SJCRH30 (cell line): ENCODE measurements at regions not wholly inside any gene's neighbourhood (a gene's known extent, or its start where the extent isn't known, plus 50 kb on each side); places are given as distances from the start of the nearest gene placed in this dataset.
A peak's percentile ranks its signal among the peaks of the same experiment; 100 is the strongest.
"Not testable (repeated sequence)": the region's sequence is repeated elsewhere in the genome, so short reads cannot be mapped to it uniquely, and the experiment has no call there.

Source experiments
- DNase-seq, 2 experiments: peaks; one replicate each; pipeline ENCODE4 v3.0.0-alpha.2; 2015 to 2020
- H3K27ac ChIP-seq: fragments of 250-450 bp; sonication (Bioruptor Pico); 2 replicates; pipeline ENCODE4 v1.5.1; 2020; ENCODE audit warnings: mild to moderate bottlenecking, moderate library complexity
- H3K27me3 ChIP-seq: fragments of 250-450 bp; sonication (Bioruptor Pico); 2 replicates; pipeline ENCODE4 v1.5.1; 2020; ENCODE audit warnings: mild to moderate bottlenecking, moderate library complexity
- H3K36me3 ChIP-seq: fragments of 250-450 bp; sonication (Bioruptor Pico); 2 replicates; pipeline ENCODE4 v1.5.1; 2020; ENCODE audit warnings: mild to moderate bottlenecking, moderate library complexity
- H3K4me1 ChIP-seq: fragments of 250-450 bp; sonication (Bioruptor Pico); 2 replicates; pipeline ENCODE4 v1.5.1; 2020; ENCODE audit warnings: mild to moderate bottlenecking, moderate library complexity
- H3K4me3 ChIP-seq: fragments of 250-450 bp; sonication (Bioruptor Pico); 2 replicates; pipeline ENCODE4 v1.5.1; 2020; ENCODE audit warnings: mild to moderate bottlenecking, moderate library complexity
- H3K9me3 ChIP-seq: fragments of 250-450 bp; sonication (Bioruptor Pico); replicated peaks from 2 replicates; pipeline ENCODE4 v1.5.1; 2020; ENCODE audit warnings: mild to moderate bottlenecking, moderate library complexity

DNA sequence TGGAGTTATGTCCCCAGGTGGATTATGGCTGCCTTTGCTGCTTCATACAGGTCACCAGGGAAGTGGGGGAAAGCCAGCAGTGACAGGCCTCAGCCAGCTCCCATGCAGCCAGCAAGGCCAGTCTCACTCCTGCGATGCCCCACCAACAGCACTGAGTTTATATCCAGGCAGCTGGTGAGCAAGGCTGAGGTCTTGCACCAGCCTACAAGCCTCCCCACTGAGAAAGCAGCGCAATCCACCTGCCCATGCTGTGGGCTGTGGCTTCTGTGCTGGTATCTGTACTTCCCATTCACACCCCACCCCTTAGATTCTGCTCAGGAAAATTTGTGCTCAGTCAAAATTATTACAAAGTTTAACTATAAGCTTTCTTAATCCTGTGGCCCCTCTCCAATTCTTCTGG is 153.5 kb downstream of the HHIP start:
- DNase-seq = no peak
- Histone ChIP-seq H3K36me3 (no peaks in the 10 kb centered on the region), H3K27ac (no peak overlapping the region), H3K9me3 (no peaks in the 10 kb centered on the region), H3K27me3 (no peaks in the 10 kb centered on the region), H3K4me3 (no peak overlapping the region), H3K4me1 (no peaks in the 10 kb centered on the region)

DNA sequence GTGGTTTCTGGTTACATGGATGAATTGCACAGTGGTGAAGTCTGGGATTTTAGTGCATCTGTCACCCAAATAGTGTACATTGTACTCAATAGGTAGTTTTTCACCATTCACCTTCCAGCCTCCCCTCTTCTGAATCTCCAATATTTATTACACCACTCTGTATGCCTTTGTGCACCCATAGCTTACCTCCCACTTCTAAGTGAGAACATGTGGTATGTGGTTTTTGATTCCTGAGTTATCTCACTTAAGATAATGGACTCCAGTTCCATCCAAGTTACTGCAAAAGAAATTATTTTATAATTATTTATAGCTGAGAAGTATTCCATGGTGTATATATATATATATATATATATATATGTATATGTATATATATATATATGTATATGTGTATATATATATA is 155.8 kb downstream of the HHIP start:
- Histone ChIP-seq H3K4me1 (no peaks in the 10 kb centered on the region), H3K9me3 (no peaks in the 10 kb centered on the region), H3K4me3 (no peak overlapping the region), H3K27ac (no peak overlapping the region), H3K36me3 (no peaks in the 10 kb centered on the region), H3K27me3 (no peaks in the 10 kb centered on the region)
- no peak for DNase-seq

DNA sequence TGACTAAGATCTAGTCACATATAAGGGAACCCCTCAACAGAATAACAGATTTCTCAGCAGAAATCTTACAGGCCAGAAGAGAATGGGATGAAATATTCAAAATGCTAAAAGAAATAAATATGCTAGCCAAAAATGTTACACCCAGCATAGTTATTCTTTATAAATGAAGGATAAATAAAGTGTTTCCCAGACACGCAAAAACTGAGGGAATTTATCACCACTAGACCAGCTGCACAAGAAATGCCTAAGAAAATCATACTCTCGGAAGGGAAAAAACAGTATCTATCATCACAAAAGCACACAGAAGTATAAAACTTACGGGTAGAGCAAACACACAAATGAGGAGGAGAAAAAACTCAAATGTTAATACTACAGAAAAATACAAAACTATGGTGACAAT is 162.1 kb downstream of the HHIP start:
- H3K4me3 ChIP-seq = no peak overlapping the region
- DNase-seq = no peak
- no peaks in the 10 kb centered on the region for H3K27me3 ChIP-seq
- H3K4me1 ChIP-seq = no peaks in the 10 kb centered on the region
- no peaks in the 10 kb centered on the region for H3K36me3 ChIP-seq
- no peaks in the 10 kb centered on the region; the same call in 1 of the 2 replicates for H3K9me3 ChIP-seq
- H3K27ac ChIP-seq = no peak overlapping the region

DNA sequence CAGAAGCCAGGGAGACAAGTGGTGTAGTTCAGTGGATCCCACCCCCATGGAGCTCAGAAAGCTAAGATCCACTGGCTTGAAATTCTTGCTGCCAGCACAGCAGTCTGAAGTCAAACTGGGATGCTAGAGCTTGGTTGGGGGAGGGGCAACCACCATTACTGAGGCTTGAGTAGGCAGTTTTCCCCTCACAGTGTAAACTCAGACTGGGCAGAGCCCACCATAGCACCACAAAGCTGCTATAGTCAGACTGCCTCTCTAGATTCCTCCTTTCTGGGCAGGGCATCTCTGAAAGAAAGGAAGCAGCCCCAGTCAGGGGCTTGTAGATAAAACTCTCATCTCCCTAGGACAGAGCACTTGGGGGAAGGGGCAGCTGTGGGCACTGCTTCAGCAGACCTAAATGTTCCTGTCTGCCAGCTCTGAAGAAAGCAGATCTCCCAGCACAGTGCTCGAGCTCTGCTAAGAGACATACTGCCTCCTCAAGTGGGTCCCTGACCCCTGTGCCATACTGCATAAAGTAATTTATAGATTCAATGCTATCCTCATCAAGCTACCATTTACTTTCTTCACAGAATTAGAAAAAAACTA is 163.2 kb downstream of the HHIP start:
- H3K4me1 ChIP-seq = no peaks in the 10 kb centered on the region
- no peak overlapping the region for H3K27ac ChIP-seq
- DNase-seq = no peak

DNA sequence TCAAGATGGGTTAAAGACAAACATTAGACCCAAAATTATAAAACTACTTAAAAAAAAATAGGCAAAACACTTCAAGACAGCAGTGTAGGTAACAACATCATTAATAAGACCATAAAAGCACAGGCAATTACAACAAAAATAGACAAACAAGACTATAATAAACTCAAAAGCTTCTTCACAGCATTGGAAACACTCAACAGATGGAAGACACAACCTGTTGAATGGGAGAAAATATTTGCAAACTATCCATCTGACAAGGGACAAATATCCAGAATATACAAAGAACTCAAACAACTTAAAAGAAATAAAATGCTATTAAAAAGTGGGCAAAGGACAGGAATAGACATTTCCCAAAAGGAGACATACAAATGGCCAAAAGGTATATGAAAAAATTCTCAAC is 170.7 kb downstream of the HHIP start:
- Histone ChIP-seq H3K27ac (no peak overlapping the region), H3K4me1 (no peaks in the 10 kb centered on the region; the same call in none of the 2 replicates), H3K27me3 (no peaks in the 10 kb centered on the region), H3K9me3 (no peaks in the 10 kb centered on the region), H3K36me3 (no peaks in the 10 kb centered on the region), H3K4me3 (no peak overlapping the region)
- DNase-seq = no peak

More for the DNA sequence above, 163.2 kb downstream of the HHIP start:
- H3K36me3 ChIP-seq = no peaks in the 10 kb centered on the region
- H3K9me3 ChIP-seq = no peaks in the 10 kb centered on the region; the same call in 1 of the 2 replicates
- H3K27me3 ChIP-seq = no peaks in the 10 kb centered on the region
- no peak overlapping the region for H3K4me3 ChIP-seq

DNA sequence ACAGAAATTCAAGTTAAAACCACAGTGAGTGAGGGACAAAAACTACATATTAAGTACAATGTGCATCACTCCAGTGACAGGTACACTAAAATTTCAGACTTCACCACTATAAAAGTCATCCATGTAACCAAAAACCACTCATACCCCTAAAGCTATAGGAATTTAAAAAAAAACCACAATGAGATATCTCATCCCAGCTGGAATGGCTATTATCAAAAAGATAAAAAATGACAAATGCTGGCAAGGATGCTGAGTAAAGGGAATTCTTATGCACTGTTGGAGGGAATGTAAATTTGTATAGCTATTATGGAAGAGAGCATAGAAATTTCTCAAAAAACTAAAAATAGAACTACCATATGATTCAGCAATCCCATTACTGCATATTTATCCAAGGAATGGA is 171.1 kb downstream of the HHIP start:
- Histone ChIP-seq H3K36me3 (no peaks in the 10 kb centered on the region), H3K9me3 (no peaks in the 10 kb centered on the region), H3K4me3 (no peak overlapping the region), H3K27me3 (no peaks in the 10 kb centered on the region), H3K27ac (no peak overlapping the region), H3K4me1 (no peaks in the 10 kb centered on the region; the same call in none of the 2 replicates)
- no peak for DNase-seq

DNA sequence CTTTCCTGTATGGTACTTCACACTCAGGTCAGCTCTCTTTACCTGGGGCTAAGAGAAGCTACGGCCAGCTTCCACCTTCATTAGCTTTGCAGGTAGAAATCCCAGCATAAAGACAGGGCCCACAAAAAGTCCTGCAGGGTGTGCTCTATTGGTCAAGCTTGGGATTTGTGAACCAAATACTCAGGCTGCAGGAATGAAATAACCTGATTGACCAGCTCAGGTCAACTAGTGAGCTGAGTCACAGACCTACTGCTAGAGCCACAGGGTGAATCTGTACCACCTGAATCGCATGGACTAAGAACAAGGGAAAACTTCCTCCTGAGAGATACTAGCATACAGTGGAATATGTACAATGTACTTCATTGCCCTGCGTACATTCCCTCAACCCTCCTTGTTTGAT is 172.2 kb downstream of the HHIP start:
- Histone ChIP-seq H3K4me3 (no peak overlapping the region), H3K9me3 (no peaks in the 10 kb centered on the region; the same call in 1 of the 2 replicates), H3K4me1 (no peaks in the 10 kb centered on the region; the same call in none of the 2 replicates)

DNA sequence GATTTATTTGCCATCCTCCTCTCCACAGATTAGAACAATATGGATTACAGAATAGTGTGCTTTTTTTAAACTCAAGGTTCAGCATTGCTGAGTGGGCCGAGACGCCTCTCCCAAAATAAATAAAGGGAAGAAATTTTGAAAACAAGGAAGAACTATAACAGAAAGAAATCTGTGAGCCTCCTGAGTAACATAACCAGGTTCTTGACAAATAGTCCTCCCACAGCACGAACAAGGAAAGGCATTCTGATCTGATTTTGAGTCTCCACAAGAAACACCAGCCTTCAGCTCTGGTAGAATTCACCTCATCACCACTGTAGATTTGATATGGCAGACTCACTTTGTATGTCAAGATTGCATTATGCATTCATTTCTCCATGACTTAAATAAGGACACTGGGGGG is 173.6 kb downstream of the HHIP start:
- H3K9me3 ChIP-seq = no peaks in the 10 kb centered on the region; the same call in 1 of the 2 replicates
- no peaks in the 10 kb centered on the region for H3K36me3 ChIP-seq
- no peaks in the 10 kb centered on the region for H3K27me3 ChIP-seq
- H3K4me3 ChIP-seq = no peak overlapping the region
- no peaks in the 10 kb centered on the region; the same call in none of the 2 replicates for H3K4me1 ChIP-seq
- DNase-seq = no peak
- H3K27ac ChIP-seq = no peak overlapping the region

More for the DNA sequence above, 172.2 kb downstream of the HHIP start:
- Histone ChIP-seq H3K36me3 (no peaks in the 10 kb centered on the region), H3K27me3 (no peaks in the 10 kb centered on the region), H3K27ac (no peak overlapping the region)
- no peak for DNase-seq

DNA sequence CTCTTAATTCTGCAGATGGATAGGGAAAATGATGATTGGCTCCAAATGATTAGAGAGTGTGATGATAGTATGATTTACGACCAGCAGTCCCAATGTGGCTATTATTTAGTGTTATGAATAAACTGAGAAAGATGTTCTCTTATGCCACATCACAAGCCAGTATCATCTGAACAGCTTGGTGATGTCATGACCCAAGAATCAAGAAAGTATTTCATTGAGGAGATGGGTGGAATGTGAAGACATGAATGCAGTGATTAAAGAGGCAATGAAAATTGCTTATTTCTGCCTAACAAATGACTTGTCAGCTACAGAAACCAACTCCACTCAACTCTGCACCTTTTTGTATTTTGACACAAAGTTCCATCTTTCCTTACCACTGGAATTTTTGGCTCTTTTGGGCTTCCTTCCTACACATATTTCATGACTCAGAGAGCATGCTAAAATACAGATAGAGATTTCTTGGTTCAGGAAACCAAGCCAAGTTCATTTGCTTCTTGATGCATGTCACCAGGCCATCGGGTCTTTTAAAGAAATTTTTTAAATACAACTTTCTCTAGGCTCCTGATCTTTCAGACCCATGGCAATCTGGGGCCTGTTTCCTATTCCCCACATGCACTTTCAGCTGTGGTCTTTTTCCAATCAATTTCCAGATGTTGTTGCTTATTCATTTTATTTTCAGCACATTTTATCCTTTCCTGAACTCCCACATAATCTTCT is 174.2 kb downstream of the HHIP start:
- Histone ChIP-seq H3K4me3 (no peak overlapping the region), H3K27ac (no peak overlapping the region), H3K27me3 (no peaks in the 10 kb centered on the region), H3K9me3 (no peaks in the 10 kb centered on the region; the same call in 1 of the 2 replicates), H3K36me3 (no peaks in the 10 kb centered on the region), H3K4me1 (no peaks in the 10 kb centered on the region; the same call in none of the 2 replicates)
- no peak for DNase-seq

DNA sequence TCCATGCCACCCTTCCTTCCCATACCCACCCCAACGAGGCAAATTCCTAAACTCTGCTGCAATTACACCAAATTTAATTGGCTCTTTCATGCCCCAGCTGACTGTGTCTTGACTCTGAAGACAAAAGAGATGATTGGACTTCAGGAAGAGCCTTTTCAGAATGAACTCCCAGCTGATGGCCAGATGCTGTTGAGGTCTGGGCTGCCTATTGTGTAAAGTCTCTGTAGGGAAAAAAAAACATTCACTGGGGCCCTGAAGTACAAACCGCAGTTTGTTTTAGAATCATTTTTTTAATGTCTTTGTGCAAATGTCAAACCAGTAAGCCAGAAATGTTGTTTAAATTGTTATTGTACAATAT is 174.8 kb downstream of the HHIP start:
- Histone ChIP-seq H3K9me3 (no peaks in the 10 kb centered on the region; the same call in 1 of the 2 replicates), H3K4me1 (no peaks in the 10 kb centered on the region; the same call in none of the 2 replicates), H3K27ac (no peak overlapping the region), H3K27me3 (no peaks in the 10 kb centered on the region), H3K4me3 (no peak overlapping the region), H3K36me3 (no peaks in the 10 kb centered on the region)
- no peak for DNase-seq

DNA sequence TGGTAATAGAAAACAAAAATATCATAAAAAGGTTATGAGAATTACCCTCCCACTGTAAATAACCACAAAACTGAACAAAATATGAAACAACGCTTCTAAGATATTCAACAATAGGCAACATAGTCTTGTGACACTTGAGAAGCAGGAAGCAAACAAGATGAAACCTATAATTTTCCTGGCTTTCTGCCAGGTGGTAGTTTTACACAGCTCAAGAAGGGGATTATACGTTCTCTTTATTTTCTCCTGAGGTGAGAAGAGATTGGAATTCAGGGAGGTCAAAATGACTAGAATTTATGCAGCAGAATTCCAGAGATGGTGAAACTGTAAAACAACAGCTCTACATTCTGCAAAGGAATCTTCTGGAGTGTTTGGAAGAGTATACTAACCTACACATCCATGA is 186.0 kb downstream of the HHIP start:
- H3K4me1 ChIP-seq = peaks cover 6% of the 10 kb centered on the region
- H3K4me3 ChIP-seq = no peak overlapping the region
- H3K9me3 ChIP-seq = no peaks in the 10 kb centered on the region
- peak in 1 of 2 experiments; percentile 55 for DNase-seq
- no peak overlapping the region for H3K27ac ChIP-seq
- no peaks in the 10 kb centered on the region for H3K27me3 ChIP-seq
- H3K36me3 ChIP-seq = no peaks in the 10 kb centered on the region

DNA sequence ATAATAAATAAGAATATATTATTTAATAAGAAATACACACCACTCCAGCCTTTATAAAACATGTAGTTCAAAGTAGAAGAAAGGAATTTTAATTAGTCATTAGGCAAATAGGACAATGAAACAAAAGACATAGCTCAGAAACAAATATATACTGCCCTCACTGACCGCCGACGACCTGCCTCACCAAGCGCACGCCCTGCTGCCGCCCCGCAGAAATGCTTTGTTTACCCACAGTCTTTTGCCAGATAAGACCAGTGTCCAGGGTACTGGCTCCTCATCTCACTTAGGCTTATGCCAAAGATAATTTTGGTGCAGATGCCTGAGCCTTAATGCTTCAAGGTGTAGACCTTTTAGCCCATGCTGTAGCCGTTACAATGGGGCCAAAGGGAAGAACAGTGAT is 199.5 kb downstream of the HHIP start:
- no peaks in the 10 kb centered on the region for H3K36me3 ChIP-seq
- H3K4me1 ChIP-seq = no peaks in the 10 kb centered on the region
- no peak overlapping the region for H3K4me3 ChIP-seq
- no peak overlapping the region for H3K27ac ChIP-seq
- no peak for DNase-seq
- H3K27me3 ChIP-seq = no peaks in the 10 kb centered on the region
- H3K9me3 ChIP-seq = 0 out of 2 replicates have a peak, but pooled peaks cover 8% of the 10 kb centered on the region

DNA sequence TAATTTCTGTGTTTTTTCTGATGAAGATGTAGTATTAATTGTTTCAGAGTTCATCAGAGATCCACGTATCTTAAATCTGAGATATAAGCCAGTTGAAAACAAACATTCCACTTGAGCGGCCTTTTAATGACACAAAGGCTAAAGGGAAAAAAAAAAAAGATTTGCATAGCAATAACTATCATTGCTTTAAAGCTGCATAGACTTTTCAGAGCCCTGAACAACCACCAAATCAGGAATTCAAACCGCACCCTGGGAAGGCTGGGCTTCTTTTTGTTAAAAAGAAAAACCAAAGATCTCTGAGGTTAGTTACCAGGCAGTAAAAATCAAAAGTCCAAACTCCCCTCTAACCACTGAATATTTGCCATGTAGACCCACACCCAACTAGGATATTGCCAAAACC is 206.0 kb downstream of the HHIP start:
- Histone ChIP-seq H3K27ac (no peak overlapping the region), H3K4me3 (no peak overlapping the region), H3K27me3 (no peaks in the 10 kb centered on the region), H3K36me3 (no peaks in the 10 kb centered on the region), H3K9me3 (0 out of 2 replicates have a peak, but pooled peaks cover 2% of the 10 kb centered on the region), H3K4me1 (no peaks in the 10 kb centered on the region)
- no peak for DNase-seq

DNA sequence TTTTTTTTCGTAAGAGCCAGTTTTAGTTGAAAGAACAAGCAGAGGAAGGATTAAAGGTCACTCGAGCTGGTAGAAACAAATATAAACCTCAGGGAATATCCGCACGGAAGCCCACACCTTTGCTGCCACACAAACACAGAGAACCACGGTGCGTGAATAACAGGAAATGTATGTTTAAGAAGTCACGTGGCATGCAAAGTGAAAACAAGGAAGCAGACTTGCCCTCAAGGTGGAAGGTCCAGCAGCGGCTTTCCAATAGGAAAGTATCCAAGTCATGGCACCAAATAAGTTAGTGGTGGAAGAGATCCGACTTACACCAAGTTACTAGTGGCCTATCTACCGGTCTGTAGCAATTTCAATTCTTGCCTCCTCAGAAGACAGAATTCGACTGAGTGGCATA is 215.5 kb downstream of the HHIP start:
- Histone ChIP-seq H3K9me3 (peaks cover 2% of the 10 kb centered on the region; the same call in 1 of the 2 replicates), H3K36me3 (no peaks in the 10 kb centered on the region), H3K4me1 (no peaks in the 10 kb centered on the region), H3K4me3 (no peak overlapping the region), H3K27ac (no peak overlapping the region), H3K27me3 (no peaks in the 10 kb centered on the region)
- DNase-seq = no peak

DNA sequence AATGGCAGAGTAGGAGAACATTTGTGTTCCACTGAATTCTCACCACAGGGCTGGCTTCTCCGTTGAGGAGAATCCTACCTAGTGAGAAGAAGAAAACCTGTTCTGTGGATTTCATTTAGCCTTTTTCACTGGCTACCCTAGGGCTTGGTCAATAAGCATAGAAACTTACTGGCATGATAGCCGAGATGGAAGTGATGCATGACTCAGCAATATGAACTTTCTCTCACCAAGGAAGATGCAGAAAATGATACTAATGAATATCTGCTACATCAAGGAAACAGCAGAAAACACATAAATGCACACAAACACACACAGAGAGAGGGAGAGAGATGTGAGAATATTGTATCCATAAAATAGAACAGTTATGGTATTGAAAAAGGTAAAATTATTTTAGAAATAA is 216.3 kb downstream of the HHIP start:
- no peak for DNase-seq
- Histone ChIP-seq H3K27ac (no peak overlapping the region), H3K9me3 (no peaks in the 10 kb centered on the region; the same call in 1 of the 2 replicates), H3K4me1 (no peaks in the 10 kb centered on the region), H3K36me3 (no peaks in the 10 kb centered on the region), H3K4me3 (no peak overlapping the region), H3K27me3 (no peaks in the 10 kb centered on the region)

DNA sequence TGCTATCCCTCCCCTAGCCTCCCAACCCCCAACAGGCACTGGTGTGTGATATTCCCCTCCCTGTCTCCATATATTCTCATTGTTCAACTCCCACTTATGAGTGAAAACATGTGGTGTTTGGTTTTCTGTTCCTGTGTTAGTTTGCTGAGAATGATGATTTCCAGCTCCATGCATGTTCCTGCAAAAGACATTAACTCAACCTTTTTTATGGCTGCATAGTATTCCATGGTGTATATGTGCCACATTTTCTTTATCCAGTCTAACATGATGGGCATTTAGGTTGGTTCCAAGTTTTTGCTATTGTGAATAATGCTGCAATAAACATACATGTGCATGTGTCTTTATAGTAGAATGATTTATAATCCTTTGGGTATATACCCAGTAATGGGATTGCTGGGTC is 218.9 kb downstream of the HHIP start:
- not testable (repeated sequence) for H3K9me3 ChIP-seq, H3K27ac ChIP-seq, H3K36me3 ChIP-seq, DNase-seq, H3K27me3 ChIP-seq, H3K4me1 ChIP-seq, H3K4me3 ChIP-seq
